GM10266 (cell line): ENCODE measurements at regions not wholly inside any gene's neighbourhood (a gene's known extent, or its start where the extent isn't known, plus 50 kb on each side); places are given as distances from the start of the nearest gene placed in this dataset.

Experiments
- DNase-seq: peaks from one replicate; pipeline ENCODE4 v3.0.0; 2012; ENCODE audit errors: extremely low spot score
- CTCF ChIP-seq: IDR thresholded peaks from 2 replicates; pipeline ENCODE4 v1.5.1; 2012; ENCODE audit warnings: mild to moderate bottlenecking, low read depth; ENCODE audit not compliant: control insufficient read depth, insufficient read depth; ENCODE audit errors: missing control alignments

- TF ChIP-seq CTCF, result no peak
- no peak for DNase-seq
Measured at GRCh38 chr4:123632693-123633030, 236.1 kb downstream of the SPRY1 start.

DNA sequence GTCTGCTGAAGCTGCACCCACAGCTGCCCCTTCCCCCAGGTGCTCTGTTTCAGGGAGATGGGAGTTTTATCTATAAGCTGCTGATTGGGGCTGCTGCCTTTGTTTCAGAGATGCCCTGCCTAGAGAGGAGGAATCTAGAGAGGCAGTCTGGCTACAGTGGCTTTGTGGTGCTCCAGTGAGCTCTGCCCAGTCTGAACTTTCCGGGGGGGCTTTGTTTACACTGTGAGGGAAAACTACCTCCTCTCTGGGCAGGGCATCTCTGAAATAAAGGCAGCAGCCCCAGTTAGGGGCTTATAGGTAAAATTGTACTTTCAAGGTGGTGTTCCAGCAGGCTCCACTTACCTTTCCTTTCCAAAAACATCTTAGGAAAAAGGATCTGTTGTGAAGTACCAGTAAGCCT lies 242.2 kb downstream of the SPRY1 start:
- TF ChIP-seq CTCF, result no peak
- DNase-seq, result no peak

GRCh38 chr4:123640271-123640670 lies 243.7 kb downstream of the SPRY1 start:
- no peak for TF ChIP-seq CTCF
- DNase-seq, result no peak

GRCh38 chr4:123640824-123641223 lies 244.2 kb downstream of the SPRY1 start:
- DNase-seq, result no peak
- no peak for TF ChIP-seq CTCF

- no peak for DNase-seq
- TF ChIP-seq CTCF, result no peak
Measured at GRCh38 chr4:123643691-123644090, 247.1 kb downstream of the SPRY1 start.

DNA sequence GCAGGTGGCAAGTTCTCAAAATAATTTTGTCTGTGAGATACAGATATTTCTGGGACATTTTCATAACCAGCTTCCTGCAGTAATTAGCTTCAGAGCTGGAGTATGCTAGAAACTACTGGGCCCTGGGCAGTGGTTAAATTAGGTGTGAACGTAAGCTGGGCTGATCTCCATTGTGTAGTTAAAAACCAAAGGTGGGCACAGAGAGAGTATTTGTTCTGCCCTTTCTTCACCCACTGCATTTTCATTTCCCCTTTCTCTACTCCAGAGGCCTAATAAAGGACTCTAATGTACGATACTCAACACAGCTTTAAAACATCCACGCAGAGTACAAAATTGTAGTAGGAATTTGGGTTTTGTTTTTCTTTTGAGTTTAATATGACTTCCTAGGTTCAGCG lies 252.7 kb downstream of the SPRY1 start:
- no peak for TF ChIP-seq CTCF
- no peak for DNase-seq

DNA sequence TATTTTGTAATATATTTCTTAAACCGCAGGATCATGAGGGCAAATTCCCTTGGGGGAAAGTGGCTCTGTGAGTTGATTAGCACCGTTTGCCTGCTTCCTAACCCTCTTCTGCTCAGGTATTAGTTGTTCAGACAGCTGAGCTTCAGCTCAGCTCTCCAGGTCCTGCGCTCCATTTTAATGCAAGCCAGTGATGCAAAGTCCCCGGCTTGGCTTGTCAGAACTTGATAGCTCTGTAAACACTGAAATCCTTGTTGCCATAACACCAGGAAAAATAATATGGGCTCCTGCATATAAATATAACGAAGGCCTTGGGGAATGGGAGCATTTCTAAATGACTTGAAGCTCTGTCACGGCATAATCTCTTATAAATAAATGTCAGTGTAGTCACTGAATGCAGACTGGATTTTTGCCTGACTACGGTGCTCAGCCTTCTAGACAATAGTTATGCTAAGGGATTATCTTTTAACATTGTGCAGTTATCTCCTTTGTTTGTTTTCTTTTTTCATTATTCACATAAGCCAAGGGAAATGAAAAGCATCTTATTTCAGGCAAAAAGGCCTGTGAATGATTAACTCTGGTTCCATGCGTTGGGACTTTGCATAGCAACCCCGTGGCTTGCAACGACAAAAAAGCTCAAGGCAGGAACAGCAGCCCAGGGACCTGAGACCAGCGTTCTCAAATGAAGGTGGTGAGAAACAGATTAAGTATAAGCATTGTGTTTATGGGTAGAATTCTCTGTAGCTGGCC lies 253.2 kb downstream of the SPRY1 start:
- no peak for DNase-seq
- no peak for TF ChIP-seq CTCF
